Brain pericyte (primary cell): ENCODE measurements at regions not wholly inside any gene's neighbourhood (a gene's known extent, or its start where the extent isn't known, plus 50 kb on each side); places are given as distances from the start of the nearest gene placed in this dataset.

Source experiments
- DNase-seq: peaks from one replicate; pipeline ENCODE4 v3.0.0-alpha.2; 2012; ENCODE audit warnings: low read depth, low spot score

- DNase-seq = no peak
Measured at GRCh38 chr15:31752065-31752762, 278.1 kb upstream of the CHRNA7 start.

- no peak for DNase-seq
Measured at GRCh38 chr15:31752905-31753304, 277.4 kb upstream of the CHRNA7 start.

- DNase-seq = no peak
Measured at GRCh38 chr15:31758126-31758525, 272.2 kb upstream of the CHRNA7 start.

- no peak for DNase-seq
Measured at GRCh38 chr15:31768055-31768454, 262.3 kb upstream of the CHRNA7 start.

GRCh38 chr15:31774045-31774444, 256.3 kb upstream of the CHRNA7 start:
- DNase-seq = no peak

GRCh38 chr15:31776039-31776438, 254.3 kb upstream of the CHRNA7 start:
- DNase-seq = no peak

GRCh38 chr15:31781261-31781660, 249.1 kb upstream of the CHRNA7 start:
- DNase-seq = no peak

- no peak for DNase-seq
Measured at GRCh38 chr15:31782016-31782783, 248.1 kb upstream of the CHRNA7 start.

GRCh38 chr15:31782951-31783350, 247.4 kb upstream of the CHRNA7 start:
- no peak for DNase-seq

- no peak for DNase-seq
Measured at GRCh38 chr15:31786360-31786759, 244.0 kb upstream of the CHRNA7 start.

GRCh38 chr15:31788104-31788503, 242.2 kb upstream of the CHRNA7 start:
- no peak for DNase-seq

GRCh38 chr15:31792611-31793199, 237.6 kb upstream of the CHRNA7 start:
- DNase-seq = no peak

- no peak for DNase-seq
Measured at GRCh38 chr15:31799319-31799714, 231.0 kb upstream of the CHRNA7 start.

- DNase-seq = no peak
Measured at GRCh38 chr15:31799715-31800321, 230.5 kb upstream of the CHRNA7 start.

GRCh38 chr15:31801152-31801551, 229.2 kb upstream of the CHRNA7 start:
- no peak for DNase-seq

- DNase-seq = no peak
Measured at GRCh38 chr15:31802761-31803160, 227.6 kb upstream of the CHRNA7 start.

GRCh38 chr15:31803388-31803884, 226.9 kb upstream of the CHRNA7 start:
- no peak for DNase-seq

GRCh38 chr15:31805090-31805662, 225.1 kb upstream of the CHRNA7 start:
- DNase-seq = no peak

GRCh38 chr15:31806106-31806505, 224.2 kb upstream of the CHRNA7 start:
- DNase-seq = no peak

GRCh38 chr15:31811641-31812040, 218.7 kb upstream of the CHRNA7 start:
- DNase-seq = no peak

- no peak for DNase-seq
Measured at GRCh38 chr15:31814082-31814481, 216.2 kb upstream of the CHRNA7 start.
